Esophagus squamous epithelium (tissue), 5 donors: ENCODE measurements at regions not wholly inside any gene's neighbourhood (a gene's known extent, or its start where the extent isn't known, plus 50 kb on each side); places are given as distances from the start of the nearest gene placed in this dataset.

Experiments
- DNase-seq: peaks from one replicate; lab custom pipeline; 2025; lab: John Stamatoyannopoulos, UW
- H3K27ac ChIP-seq, 4 donors: fragments of 200-600 bp; sonication (generic); one replicate each; pipeline ENCODE4 v1.5.1; 2016 to 2019; ENCODE audit warnings: mild to moderate bottlenecking in 1 of 4
- H3K27me3 ChIP-seq, 4 donors: fragments of 200-600 bp; sonication (generic); 1 replicate in 3 of 4; 2 replicates in 1 of 4; pipeline versions ENCODE4 v1.5.1 to v1.6.0; 2017 to 2021; ENCODE audit warnings: antibody characterized with exemption in 1 of 4
- H3K36me3 ChIP-seq, 3 donors: fragments of 200-600 bp; sonication (generic); one replicate each; pipeline ENCODE4 v1.5.1; 2016 to 2019
- H3K4me1 ChIP-seq, 3 donors: fragments of 200-600 bp; sonication (generic); one replicate each; pipeline ENCODE4 v1.5.1; 2017 to 2019
- H3K4me3 ChIP-seq, 4 donors: fragments of 200-600 bp; sonication (generic); 1 replicate in 3 of 4; 2 replicates in 1 of 4; pipeline ENCODE4 v1.5.1; 2016 to 2019; ENCODE audit warnings: mild to moderate bottlenecking in 2 of 4, moderate library complexity in 1 of 4
- H3K9me3 ChIP-seq, 3 donors: fragments of 200-600 bp; sonication (generic); one replicate each; pipeline ENCODE4 v1.5.1; 2016 to 2019
- POLR2A ChIP-seq, 4 donors: fragments of 450-650 bp; IDR thresholded peaks; one replicate each; pipeline ENCODE4 v1.6.1; 2017; ENCODE audit warnings: antibody characterized with exemption in 4 of 4, mild to moderate bottlenecking in 4 of 4, moderate library complexity in 3 of 4
- WGBS, 2 donors: methylation state at CpG; one replicate each; pipeline ENCODE4 v1.1.5; 2018; 5-methylcytosine and 5-hydroxymethylcytosine counted together
- intact Hi-C: fragments of 100-400 bp; cut with DNase I; formaldehyde crosslinking; loops from one replicate; pipeline ENCODE4 v1.15.0; 2022
- TF ChIP-seq, protein P1 (sequence below), 6 experiments: fragments of 450-650 bp in 4 of 6; fragments of 200-600 bp in 2 of 6; sonication (generic) in 2 of 6; IDR thresholded peaks; one replicate each; pipeline ENCODE4 v1.5.1; 2016 to 2019; ENCODE audit warnings: antibody characterized with exemption in 6 of 6, mild to moderate bottlenecking in 4 of 6, moderate library complexity in 4 of 6
- donor health status: DM: yes; HTN: yes; CAD: no.

DNA sequence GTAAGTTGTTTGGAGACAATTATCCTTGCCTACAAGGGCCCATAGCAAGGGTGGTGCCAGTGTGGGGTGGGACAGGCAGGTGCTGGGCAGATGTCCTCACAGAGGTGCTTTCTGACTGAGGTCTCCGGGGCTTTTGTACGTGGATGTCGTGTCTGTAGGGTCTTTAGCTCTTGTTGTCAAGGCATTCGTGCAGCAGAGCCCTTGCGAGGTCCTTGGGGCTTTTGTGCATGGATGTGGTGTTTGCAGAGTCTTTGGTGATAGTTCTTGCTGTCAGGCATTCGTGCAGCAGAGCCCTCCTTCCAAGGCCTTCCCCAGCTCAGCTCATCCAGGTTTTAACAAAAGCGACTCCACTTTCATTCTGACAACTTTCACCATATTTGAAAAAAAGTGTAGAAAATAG, 116.0 kb upstream of the TMEM18 start:
- no peaks in the 10 kb centered on the region for H3K9me3 ChIP-seq
- TF ChIP-seq POLR2A (IDR thresholded peaks at IDR 0.05): no peak
- TF ChIP-seq, protein P1, sequence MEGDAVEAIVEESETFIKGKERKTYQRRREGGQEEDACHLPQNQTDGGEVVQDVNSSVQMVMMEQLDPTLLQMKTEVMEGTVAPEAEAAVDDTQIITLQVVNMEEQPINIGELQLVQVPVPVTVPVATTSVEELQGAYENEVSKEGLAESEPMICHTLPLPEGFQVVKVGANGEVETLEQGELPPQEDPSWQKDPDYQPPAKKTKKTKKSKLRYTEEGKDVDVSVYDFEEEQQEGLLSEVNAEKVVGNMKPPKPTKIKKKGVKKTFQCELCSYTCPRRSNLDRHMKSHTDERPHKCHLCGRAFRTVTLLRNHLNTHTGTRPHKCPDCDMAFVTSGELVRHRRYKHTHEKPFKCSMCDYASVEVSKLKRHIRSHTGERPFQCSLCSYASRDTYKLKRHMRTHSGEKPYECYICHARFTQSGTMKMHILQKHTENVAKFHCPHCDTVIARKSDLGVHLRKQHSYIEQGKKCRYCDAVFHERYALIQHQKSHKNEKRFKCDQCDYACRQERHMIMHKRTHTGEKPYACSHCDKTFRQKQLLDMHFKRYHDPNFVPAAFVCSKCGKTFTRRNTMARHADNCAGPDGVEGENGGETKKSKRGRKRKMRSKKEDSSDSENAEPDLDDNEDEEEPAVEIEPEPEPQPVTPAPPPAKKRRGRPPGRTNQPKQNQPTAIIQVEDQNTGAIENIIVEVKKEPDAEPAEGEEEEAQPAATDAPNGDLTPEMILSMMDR (IDR thresholded peaks at IDR 0.05): no peak
- WGBS, 2 donors: 73 to 80% methylated on average over 5 to 6 of the region's 7 CpGs
- H3K4me3 ChIP-seq: no peak overlapping the region
- H3K27ac ChIP-seq: no peak overlapping the region
- intact Hi-C loops: no loop called here
- no peaks in the 10 kb centered on the region for H3K36me3 ChIP-seq
- H3K27me3 ChIP-seq: no peaks in the 10 kb centered on the region
- DNase-seq: no peak
- no peaks in the 10 kb centered on the region for H3K4me1 ChIP-seq

DNA sequence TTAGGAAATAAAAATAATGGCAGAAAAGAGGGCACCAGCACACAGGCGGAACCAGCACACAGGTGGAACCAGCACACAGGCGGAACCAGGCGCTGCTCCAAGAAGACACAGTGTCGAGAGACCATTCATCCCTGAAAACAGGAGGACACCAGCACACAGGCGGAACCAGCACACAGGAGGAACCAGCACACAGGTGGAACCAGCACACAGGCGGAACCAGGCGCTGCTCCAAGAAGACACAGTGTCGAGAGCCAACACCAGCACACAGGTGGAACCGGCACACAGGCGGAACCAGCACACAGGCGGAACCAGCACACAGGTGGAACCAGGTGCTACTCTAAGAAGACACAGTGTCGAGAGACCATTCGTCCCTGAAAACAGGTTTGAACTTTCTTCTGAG, 115.5 kb upstream of the TMEM18 start:
- 83 to 88% methylated on average over 13 of the region's 13 CpGs for WGBS, 2 donors
- H3K27ac ChIP-seq: no peak overlapping the region
- intact Hi-C loops: no loop called here
- no peaks in the 10 kb centered on the region for H3K4me1 ChIP-seq
- DNase-seq: no peak
- no peaks in the 10 kb centered on the region for H3K36me3 ChIP-seq
- H3K4me3 ChIP-seq: no peak overlapping the region
- H3K27me3 ChIP-seq: no peaks in the 10 kb centered on the region
- no peaks in the 10 kb centered on the region for H3K9me3 ChIP-seq
- TF ChIP-seq POLR2A (IDR thresholded peaks at IDR 0.05): no peak
- TF ChIP-seq, protein P1 (IDR thresholded peaks at IDR 0.05): no peak

DNA sequence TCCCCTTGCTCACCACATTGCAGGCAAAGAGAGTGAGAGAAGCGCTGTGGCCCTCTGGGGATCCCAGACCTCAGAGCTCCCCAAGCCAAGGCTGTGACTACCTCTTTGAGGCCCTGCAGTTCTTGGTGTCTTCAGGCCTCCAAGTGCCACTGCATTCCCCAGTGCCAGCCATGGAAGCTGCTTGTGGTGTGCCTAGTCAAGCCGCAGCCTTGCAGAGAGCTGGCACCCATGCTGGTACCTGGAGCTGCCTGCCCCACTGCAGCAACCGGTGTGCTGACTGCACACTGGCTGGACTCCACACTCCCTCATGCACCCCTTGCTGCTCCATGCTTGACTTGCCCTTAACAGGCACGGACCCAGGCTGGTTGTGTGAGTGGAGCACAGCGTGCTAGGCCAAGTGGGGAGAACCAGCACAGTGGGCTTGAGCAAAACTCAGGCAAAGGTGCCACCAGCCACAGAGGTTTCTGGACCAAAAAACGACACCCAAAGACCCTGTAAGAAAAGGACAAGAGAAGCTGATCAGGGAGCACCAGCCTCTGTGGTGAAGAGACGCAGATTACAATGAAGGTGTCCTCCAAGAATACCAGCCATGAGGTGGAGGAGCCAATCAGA, 113.5 kb upstream of the TMEM18 start:
- Histone ChIP-seq H3K4me1 (no peaks in the 10 kb centered on the region), H3K4me3 (no peak overlapping the region), H3K36me3 (no peaks in the 10 kb centered on the region), H3K27me3 (no peaks in the 10 kb centered on the region), H3K27ac (no peak overlapping the region), H3K9me3 (no peaks in the 10 kb centered on the region)
- 79 to 80% methylated on average over 3 to 5 of the region's 7 CpGs for WGBS, 2 donors
- intact Hi-C loops: no loop called here
- TF ChIP-seq POLR2A (IDR thresholded peaks at IDR 0.05): no peak
- TF ChIP-seq, protein P1 (IDR thresholded peaks at IDR 0.05): no peak
- DNase-seq: no peak

DNA sequence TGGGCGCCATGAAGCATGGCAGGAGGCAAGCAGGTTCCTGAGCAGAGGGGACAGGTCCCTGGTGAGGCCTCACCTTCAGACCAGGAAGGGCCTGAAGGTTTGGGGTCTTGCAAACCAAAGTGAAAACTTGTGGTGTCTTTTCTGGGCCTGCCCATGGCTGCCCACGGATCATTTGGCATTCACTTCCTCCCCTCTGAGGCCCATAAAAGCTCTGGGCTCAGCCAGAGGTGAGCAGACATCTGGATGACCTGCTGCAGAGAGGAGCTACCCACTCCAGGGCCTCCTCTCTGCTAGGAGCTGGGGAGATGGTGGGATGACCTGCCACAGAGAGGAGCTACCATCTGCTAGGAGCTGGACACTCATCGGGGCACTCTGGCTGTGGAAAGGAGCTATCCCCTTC, 112.9 kb upstream of the TMEM18 start:
- 85% methylated on average over 2 of the region's 3 CpGs; no CpG with 5 or more reads in 1 of the 2 donors for WGBS, 2 donors
- Histone ChIP-seq H3K36me3 (no peaks in the 10 kb centered on the region), H3K27me3 (no peaks in the 10 kb centered on the region), H3K9me3 (no peaks in the 10 kb centered on the region), H3K27ac (no peak overlapping the region), H3K4me1 (no peaks in the 10 kb centered on the region), H3K4me3 (no peak overlapping the region)
- no peak for TF ChIP-seq POLR2A (IDR thresholded peaks at IDR 0.05)
- TF ChIP-seq, protein P1 (IDR thresholded peaks at IDR 0.05): no peak
- intact Hi-C loops: no loop called here
- DNase-seq: no peak

DNA sequence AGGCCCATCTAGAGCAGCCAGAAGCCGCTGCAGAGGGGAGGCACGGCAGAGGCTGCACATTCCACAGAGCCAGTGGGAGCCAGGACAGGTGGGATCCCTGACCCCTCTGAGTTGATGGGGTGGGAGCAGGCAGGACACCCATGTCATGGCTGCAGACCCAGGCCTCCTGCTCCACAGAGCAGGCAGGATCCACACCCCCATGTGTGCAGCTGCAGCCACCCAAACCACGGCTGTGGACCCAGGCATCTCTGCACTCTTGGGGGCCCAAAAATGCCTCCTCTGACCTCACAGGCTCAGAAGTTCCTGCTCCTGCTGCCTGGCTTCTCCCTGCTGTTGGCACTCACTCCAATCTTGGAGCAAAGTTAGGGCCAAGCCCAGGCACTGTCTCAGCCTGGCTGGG, 112.3 kb upstream of the TMEM18 start:
- H3K9me3 ChIP-seq: no peaks in the 10 kb centered on the region
- no peaks in the 10 kb centered on the region for H3K36me3 ChIP-seq
- no peak overlapping the region for H3K27ac ChIP-seq
- WGBS, 2 donors: 71 to 79% methylated on average over 2 of the region's 3 CpGs
- no peak for DNase-seq
- no peak for TF ChIP-seq POLR2A (IDR thresholded peaks at IDR 0.05)
- TF ChIP-seq, protein P1 (IDR thresholded peaks at IDR 0.05): no peak
- H3K27me3 ChIP-seq: no peaks in the 10 kb centered on the region
- no peak overlapping the region for H3K4me3 ChIP-seq
- intact Hi-C loops: no loop called here
- no peaks in the 10 kb centered on the region for H3K4me1 ChIP-seq
